ENCODE measurements at regions not wholly inside any gene's neighbourhood (a gene's known extent, or its start where the extent isn't known, plus 50 kb on each side); places are given as distances from the start of the nearest gene placed in this dataset.
"Not testable (repeated sequence)": the region's sequence is repeated elsewhere in the genome, so short reads cannot be mapped to it uniquely, and the experiment has no call there.

DNA sequence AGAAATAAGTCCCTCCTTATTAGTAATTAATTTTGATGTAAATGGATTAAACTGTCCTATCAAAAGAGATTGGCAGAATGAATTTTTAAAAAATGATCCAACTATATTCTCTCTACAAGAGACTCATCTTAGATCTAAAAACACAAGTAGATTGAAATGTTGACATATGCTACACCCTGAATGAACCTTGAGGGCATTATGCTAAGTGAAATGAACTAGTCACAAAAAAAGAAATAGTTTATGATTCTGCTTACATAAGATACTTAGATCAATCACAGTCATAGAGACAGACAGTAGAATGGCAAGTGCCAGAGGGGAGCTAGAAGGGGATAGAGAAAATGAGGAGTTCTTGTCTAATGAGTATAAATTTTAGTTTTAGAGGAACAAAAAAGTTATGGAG lies 849.8 kb downstream of the CDH11 start:
- Histone ChIP-seq H3K36me3 (ENCODE audit: insufficient read depth, low read length) (no peaks in the 10 kb centered on the region), H3K9me3 (ENCODE audit: control insufficient read depth, insufficient read depth, low read length) (no peaks in the 10 kb centered on the region; the same call in 1 of the 2 replicates)

DNA sequence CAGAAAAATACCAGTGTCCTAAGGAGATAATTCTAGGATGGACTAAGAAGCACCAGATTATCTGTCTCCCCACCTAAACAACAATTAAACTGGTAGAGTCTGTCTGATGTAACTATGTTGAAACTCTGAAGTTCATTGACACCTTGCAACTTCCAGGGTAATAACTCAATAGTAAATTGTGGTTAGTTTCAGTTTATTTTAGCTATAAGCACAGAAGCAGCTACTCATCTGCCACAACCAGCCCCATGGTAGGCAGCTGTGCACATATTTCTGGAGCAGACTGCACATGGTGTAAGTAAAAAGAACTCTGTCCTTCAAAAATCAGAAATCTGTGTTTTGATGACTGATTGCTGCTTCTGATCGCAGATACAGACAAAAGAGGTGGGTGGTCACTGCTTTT lies 852.1 kb downstream of the CDH11 start:
- Histone ChIP-seq H3K4me1 (ENCODE audit: insufficient read depth, low read length) (no peaks in the 10 kb centered on the region), H3K9ac (ENCODE audit: low read depth, low read length) (no peak overlapping the region), H3K9me3 (ENCODE audit: control insufficient read depth, insufficient read depth, low read length) (no peaks in the 10 kb centered on the region; the same call in 1 of the 2 replicates)

More for the DNA sequence above, 849.8 kb downstream of the CDH11 start:
- H3K4me1 ChIP-seq (ENCODE audit: insufficient read depth, low read length), result no peaks in the 10 kb centered on the region
- no peak overlapping the region for H3K9ac ChIP-seq (ENCODE audit: low read depth, low read length)

DNA sequence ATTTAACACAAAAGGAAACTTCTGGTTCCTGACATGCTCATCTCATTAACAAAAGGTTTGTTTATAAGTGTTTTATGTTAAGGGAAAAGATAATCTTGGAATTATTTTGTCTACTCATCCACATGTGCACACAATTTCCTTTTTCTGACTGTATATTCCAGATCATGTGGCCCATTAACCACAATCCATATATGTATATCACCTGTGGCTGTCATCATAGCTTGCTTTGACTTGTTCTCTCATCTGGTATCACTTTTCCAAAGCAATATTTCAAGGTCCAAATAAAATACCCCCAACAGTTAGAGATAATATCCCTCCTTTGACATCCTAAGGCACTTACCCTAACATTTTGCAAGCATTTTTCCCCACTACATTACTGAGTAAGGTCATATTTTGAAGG lies 856.1 kb downstream of the CDH11 start:
- Histone ChIP-seq H3K9ac (ENCODE audit: low read depth, low read length) (no peak overlapping the region), H3K9me3 (ENCODE audit: control insufficient read depth, insufficient read depth, low read length) (no peaks in the 10 kb centered on the region), H3K4me1 (ENCODE audit: insufficient read depth, low read length) (no peaks in the 10 kb centered on the region), H3K36me3 (ENCODE audit: insufficient read depth, low read length) (no peaks in the 10 kb centered on the region)

More for the DNA sequence above, 852.1 kb downstream of the CDH11 start:
- no peaks in the 10 kb centered on the region for H3K36me3 ChIP-seq (ENCODE audit: insufficient read depth, low read length)

DNA sequence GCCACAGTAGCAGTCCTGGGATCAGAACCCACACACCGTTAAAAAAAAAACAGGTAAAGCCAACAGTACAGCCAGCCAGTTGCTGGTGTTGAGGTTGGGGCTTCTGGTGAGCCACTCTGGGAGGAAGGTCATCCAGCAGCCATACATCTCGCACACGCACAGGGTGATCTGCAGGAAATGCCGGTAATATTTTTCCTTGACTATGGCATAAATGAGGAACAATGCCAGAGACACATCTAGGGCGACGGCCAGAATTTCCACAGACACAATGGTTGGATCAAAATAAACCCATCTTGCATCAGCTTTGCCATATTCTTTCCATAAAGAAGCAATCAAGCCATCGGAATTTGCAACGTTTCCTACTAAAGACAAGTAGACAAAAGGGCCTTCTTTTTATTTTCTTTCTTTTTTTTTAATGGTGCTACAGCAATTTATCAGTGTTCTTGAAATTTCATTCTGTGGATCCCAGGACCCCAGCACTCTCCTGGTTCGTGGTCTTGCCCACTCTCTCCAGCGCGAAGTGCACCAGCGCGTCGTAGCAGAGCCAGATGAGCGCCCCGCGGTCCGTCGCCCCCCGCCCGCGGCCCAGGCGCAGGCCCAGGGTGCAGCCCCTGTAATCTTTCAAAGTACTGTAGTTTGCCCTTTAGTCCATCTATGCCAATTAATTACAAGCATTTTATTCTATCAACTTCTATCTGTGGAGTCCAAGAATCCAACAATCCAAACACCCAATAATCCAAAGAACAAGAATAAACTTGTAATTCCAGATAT lies 861.0 kb downstream of the CDH11 start:
- not testable (repeated sequence) for H3K9me3 ChIP-seq (ENCODE audit: control insufficient read depth, insufficient read depth, low read length); H3K36me3 ChIP-seq (ENCODE audit: insufficient read depth, low read length); H3K4me1 ChIP-seq (ENCODE audit: insufficient read depth, low read length); H3K9ac ChIP-seq (ENCODE audit: low read depth, low read length)

DNA sequence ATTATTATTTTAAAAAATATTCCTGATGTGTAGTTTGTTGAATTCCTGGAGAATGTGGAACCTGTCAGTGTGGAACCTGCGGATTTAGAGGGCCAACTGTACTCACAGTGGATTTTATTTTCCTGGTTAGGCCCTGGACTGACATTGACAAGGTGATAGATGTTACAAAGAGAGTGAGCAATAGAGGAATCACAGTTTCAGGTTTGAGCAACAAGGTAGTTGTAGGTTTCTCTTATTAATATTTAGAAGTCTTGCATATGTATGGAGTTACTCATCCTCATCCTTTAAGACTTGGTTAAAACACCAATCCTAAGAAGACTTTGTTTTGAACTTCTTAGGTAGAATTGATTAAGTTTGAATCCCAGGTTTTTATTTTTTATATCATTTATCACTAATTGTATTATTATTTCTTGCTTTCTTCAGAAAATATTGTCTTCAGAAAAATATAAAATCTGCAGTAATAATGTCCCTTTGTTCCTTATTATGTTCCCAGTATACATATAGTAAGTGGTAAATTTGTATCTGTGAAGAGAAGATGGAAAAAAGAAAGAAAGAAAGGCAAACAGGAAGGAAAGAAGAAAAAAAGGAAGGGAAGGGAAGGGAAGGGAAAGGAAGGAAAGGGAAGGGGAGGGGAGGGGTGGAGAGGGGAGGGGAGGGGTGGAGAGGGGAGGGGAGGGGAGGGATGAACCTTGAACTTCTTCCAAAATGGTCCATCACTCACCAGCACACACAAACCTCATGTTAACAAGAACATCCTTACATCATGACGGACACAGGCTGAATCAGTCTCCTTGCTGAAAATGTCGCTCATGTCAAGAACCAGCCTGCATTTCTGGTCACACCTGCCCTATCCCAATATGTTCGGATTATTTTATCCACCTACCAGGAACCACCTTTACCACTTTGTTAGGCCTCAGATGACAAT lies 867.2 kb downstream of the CDH11 start:
- Histone ChIP-seq H3K9me3 (ENCODE audit: control insufficient read depth, insufficient read depth, low read length) (no peaks in the 10 kb centered on the region), H3K9ac (ENCODE audit: low read depth, low read length) (no peak overlapping the region), H3K4me1 (ENCODE audit: insufficient read depth, low read length) (no peaks in the 10 kb centered on the region), H3K36me3 (ENCODE audit: insufficient read depth, low read length) (no peaks in the 10 kb centered on the region)

DNA sequence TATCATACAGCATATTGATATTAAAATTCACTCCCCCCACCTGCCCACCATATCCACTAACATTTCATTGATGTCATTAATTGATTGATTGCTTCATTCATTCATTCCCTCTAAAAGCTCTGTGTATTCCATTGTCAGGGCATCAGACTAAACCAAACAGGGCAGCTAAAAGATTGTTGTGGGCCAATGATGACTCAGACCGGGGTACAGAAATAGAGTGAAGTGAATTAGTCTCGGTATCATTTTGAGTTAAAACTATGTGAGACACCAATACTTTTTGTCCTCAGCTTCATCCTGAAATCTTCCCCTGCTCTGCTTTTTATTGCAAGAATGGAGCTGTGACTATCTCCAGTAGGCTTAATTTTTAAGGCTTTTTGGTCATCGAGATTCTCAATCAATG lies 868.3 kb downstream of the CDH11 start:
- Histone ChIP-seq H3K9ac (ENCODE audit: low read depth, low read length) (no peak overlapping the region), H3K9me3 (ENCODE audit: control insufficient read depth, insufficient read depth, low read length) (no peaks in the 10 kb centered on the region), H3K4me1 (ENCODE audit: insufficient read depth, low read length) (no peaks in the 10 kb centered on the region), H3K36me3 (ENCODE audit: insufficient read depth, low read length) (no peaks in the 10 kb centered on the region)

DNA sequence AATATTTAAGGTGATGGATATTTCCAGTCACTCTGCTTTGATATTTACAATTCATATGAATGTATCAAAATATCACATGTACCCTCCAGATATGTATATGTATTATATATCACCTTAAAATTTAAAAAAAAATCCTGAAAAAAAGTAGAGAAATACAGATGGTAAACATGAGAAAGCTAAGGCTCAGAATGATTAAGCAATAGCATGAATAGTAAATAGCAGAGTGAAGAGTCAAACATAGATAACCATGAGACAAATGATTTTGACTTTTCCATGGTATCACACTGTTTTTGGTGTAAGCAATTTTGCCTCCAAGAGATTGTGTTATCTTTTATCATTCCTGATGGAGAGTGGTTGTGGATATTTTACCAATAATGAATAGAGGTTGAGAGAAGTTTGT lies 868.8 kb downstream of the CDH11 start:
- no peaks in the 10 kb centered on the region for H3K36me3 ChIP-seq (ENCODE audit: insufficient read depth, low read length)
- no peaks in the 10 kb centered on the region for H3K9me3 ChIP-seq (ENCODE audit: control insufficient read depth, insufficient read depth, low read length)
- no peak overlapping the region for H3K9ac ChIP-seq (ENCODE audit: low read depth, low read length)
- no peaks in the 10 kb centered on the region for H3K4me1 ChIP-seq (ENCODE audit: insufficient read depth, low read length)

DNA sequence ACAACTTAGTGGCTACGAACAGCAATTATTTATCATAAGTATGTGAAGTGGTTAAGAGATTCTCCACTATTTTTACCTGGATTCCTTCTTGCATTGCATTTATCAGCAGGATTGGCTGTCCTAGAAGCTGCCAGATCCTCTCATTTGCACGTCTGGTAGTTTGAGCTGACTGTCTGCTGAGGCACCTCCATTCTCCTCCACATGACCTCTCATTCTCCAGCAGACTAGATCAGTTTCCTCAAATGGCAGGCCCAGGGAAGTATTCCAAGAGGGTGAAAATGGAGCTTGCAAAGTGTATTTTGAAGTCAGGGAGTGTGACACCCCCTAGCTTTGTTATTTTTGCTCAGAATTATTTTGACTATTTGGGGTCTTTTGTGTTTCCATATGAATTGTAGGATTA lies 870.1 kb downstream of the CDH11 start:
- no peaks in the 10 kb centered on the region for H3K4me1 ChIP-seq (ENCODE audit: insufficient read depth, low read length)
- H3K36me3 ChIP-seq (ENCODE audit: insufficient read depth, low read length), result no peaks in the 10 kb centered on the region
- no peaks in the 10 kb centered on the region for H3K9me3 ChIP-seq (ENCODE audit: control insufficient read depth, insufficient read depth, low read length)
- H3K9ac ChIP-seq (ENCODE audit: low read depth, low read length), result no peak overlapping the region

DNA sequence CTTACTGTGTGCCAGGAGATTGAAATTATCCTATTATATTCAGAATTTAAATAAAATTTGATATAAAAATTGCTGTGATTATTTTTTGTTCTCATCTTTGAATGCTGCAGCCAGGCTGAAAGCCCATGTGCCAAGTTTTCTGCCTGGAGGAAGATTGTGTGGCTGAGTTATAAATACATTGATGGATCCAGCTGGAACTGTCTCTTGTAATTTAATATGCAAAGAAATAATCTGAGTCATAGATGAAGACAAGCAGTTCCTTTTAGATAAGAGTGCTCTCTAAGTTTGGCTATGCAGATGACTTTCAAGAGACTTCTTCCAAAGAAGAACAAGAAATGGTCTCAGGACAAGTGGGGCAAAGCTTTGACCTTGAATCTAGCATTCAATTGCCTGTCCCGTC lies 871.0 kb downstream of the CDH11 start:
- Histone ChIP-seq H3K9me3 (ENCODE audit: control insufficient read depth, insufficient read depth, low read length) (no peaks in the 10 kb centered on the region), H3K9ac (ENCODE audit: low read depth, low read length) (no peak overlapping the region), H3K4me1 (ENCODE audit: insufficient read depth, low read length) (no peaks in the 10 kb centered on the region), H3K36me3 (ENCODE audit: insufficient read depth, low read length) (no peaks in the 10 kb centered on the region)

DNA sequence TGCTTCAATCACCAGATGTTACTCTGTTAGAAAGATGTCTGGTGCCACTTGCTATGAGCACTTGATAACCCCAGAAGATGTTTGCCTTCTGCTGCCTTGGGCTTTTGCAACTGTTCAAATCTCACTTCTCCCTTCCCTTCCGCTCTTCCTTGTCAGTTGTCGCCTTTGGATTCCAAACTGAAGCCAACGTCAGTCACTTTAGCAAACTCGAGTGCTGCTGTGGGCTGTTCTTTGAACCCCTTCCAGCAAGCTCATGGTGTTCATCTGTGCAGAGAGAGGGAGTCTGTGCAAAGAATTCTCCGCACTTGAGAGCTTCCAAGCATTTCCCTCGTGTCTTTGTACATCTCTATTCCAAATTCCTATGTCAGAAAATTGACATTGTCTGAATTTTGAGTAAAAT lies 879.4 kb downstream of the CDH11 start:
- Histone ChIP-seq H3K4me1 (ENCODE audit: insufficient read depth, low read length) (no peaks in the 10 kb centered on the region), H3K9me3 (ENCODE audit: control insufficient read depth, insufficient read depth, low read length) (peaks cover 2% of the 10 kb centered on the region; the same call in 1 of the 2 replicates), H3K36me3 (ENCODE audit: insufficient read depth, low read length) (no peaks in the 10 kb centered on the region), H3K9ac (ENCODE audit: low read depth, low read length) (no peak overlapping the region)

DNA sequence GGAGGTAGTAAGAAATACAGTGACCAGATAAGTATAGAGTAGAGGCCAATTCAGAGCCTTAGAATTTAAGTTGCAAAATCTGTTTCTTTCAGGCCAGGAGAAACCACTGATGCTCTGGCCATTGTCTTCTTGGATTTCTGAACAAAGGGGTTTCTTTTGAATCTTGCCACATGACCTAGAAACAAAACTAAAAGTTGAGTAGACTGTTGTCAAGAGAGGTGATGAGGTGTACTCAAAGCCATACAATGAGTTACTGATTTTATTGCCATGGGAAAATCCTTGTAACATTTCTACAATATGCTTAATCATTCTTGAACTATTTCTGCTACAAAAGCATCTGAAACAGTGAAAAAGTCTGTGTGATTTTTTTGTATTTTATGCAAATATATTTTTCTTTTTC lies 881.3 kb downstream of the CDH11 start:
- H3K4me1 ChIP-seq (ENCODE audit: insufficient read depth, low read length), result no peaks in the 10 kb centered on the region
- no peak overlapping the region for H3K9ac ChIP-seq (ENCODE audit: low read depth, low read length)
- H3K36me3 ChIP-seq (ENCODE audit: insufficient read depth, low read length), result no peaks in the 10 kb centered on the region
- peaks cover 2% of the 10 kb centered on the region; the same call in 1 of the 2 replicates for H3K9me3 ChIP-seq (ENCODE audit: control insufficient read depth, insufficient read depth, low read length)

DNA sequence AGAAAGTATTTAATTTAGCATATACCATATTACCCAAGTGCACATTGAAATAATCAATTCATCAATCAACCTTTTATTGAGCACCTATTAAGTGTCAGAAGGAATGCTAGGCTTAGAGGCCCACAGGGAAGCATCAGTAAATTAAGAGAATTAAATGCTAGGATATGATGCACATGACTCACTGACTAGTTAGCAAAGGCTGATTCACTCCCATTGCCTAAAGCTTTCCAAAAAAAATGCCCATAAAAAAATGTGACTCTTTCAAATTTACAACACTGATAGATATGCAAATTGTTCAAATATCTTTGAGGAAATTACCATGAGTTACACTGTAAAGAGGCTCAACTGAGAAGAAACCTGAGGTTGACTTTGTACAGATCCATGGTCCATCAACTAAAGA lies 883.3 kb downstream of the CDH11 start:
- no peak overlapping the region for H3K9ac ChIP-seq (ENCODE audit: low read depth, low read length)
- H3K36me3 ChIP-seq (ENCODE audit: insufficient read depth, low read length), result no peaks in the 10 kb centered on the region
- H3K9me3 ChIP-seq (ENCODE audit: control insufficient read depth, insufficient read depth, low read length), result no peaks in the 10 kb centered on the region
- no peaks in the 10 kb centered on the region for H3K4me1 ChIP-seq (ENCODE audit: insufficient read depth, low read length)

DNA sequence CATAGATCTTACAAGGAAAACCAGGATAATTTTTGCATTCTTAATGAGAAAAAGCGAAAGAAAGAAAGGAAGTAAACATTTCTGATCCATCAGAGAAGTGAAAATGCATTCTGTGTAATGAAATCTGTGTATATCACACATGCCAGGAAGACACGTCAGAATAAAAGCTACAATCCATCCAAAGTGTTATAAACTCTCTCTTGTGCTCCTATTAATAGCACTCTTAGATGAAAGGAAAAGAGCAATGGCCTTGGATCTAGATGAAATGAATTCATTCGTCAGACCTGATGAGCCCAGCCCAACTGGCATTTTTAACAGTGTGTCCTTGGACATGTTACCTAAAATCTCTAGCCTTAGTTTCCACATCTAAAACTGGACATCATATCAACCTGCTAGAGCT lies 885.5 kb downstream of the CDH11 start:
- no peak overlapping the region for H3K9ac ChIP-seq (ENCODE audit: low read depth, low read length)
- H3K36me3 ChIP-seq (ENCODE audit: insufficient read depth, low read length), result no peaks in the 10 kb centered on the region
- H3K4me1 ChIP-seq (ENCODE audit: insufficient read depth, low read length), result no peaks in the 10 kb centered on the region
- H3K9me3 ChIP-seq (ENCODE audit: control insufficient read depth, insufficient read depth, low read length), result no peaks in the 10 kb centered on the region

DNA sequence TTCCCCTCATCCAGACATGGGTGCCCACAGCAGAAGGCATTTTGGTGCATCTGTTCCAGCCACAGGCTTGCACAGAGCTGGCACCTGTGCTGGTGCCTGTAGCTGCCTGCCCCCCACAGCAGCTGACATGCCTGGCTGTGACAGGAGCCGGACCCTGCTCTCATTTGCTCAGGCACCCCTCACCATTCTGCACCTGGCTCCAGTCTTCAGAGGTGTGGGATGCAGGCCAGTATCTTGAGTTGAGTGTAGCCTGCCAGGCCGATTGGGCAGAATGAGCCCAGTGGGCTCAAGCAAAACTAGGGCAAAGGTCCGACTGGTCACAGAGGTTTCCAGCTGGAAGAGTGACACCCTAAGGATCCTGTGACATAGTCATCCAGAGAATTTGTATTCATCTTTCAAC lies 887.7 kb downstream of the CDH11 start:
- no peaks in the 10 kb centered on the region for H3K9me3 ChIP-seq (ENCODE audit: control insufficient read depth, insufficient read depth, low read length)
- H3K9ac ChIP-seq (ENCODE audit: low read depth, low read length), result no peak overlapping the region
- H3K4me1 ChIP-seq (ENCODE audit: insufficient read depth, low read length), result no peaks in the 10 kb centered on the region
- no peaks in the 10 kb centered on the region for H3K36me3 ChIP-seq (ENCODE audit: insufficient read depth, low read length)

DNA sequence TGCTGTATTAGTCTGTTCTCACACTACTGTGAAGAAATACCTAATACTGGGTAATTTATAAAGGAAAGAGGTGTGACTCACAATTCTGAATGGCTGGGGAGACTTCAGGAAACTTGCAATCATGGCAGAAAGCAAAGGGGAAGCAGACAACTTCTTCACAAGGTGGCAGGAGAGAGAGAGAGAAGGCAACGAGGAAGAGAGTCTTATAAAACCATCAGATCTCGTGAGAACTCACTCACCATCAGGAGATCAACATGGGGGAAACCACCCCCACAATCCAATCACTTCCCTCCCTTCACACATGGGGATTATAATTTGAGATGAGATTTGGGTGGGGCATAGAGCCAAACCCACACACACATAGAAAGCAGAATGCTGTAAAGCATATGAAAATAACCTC lies 896.2 kb downstream of the CDH11 start:
- no peak overlapping the region for H3K9ac ChIP-seq (ENCODE audit: low read depth, low read length)
- H3K36me3 ChIP-seq (ENCODE audit: insufficient read depth, low read length), result no peaks in the 10 kb centered on the region
- H3K4me1 ChIP-seq (ENCODE audit: insufficient read depth, low read length), result no peaks in the 10 kb centered on the region
- no peaks in the 10 kb centered on the region for H3K9me3 ChIP-seq (ENCODE audit: control insufficient read depth, insufficient read depth, low read length)
